EH (cell line): ENCODE measurements at regions not wholly inside any gene's neighbourhood (a gene's known extent, or its start where the extent isn't known, plus 50 kb on each side); places are given as distances from the start of the nearest gene placed in this dataset.
A peak's percentile ranks its signal among the peaks of the same experiment; 100 is the strongest.
"Not testable (repeated sequence)": the region's sequence is repeated elsewhere in the genome, so short reads cannot be mapped to it uniquely, and the experiment has no call there.

ENCODE experiments used
- DNase-seq: peaks from one replicate; pipeline ENCODE4 v3.0.0-alpha.2; 2015; ENCODE audit warnings: low read depth

DNA sequence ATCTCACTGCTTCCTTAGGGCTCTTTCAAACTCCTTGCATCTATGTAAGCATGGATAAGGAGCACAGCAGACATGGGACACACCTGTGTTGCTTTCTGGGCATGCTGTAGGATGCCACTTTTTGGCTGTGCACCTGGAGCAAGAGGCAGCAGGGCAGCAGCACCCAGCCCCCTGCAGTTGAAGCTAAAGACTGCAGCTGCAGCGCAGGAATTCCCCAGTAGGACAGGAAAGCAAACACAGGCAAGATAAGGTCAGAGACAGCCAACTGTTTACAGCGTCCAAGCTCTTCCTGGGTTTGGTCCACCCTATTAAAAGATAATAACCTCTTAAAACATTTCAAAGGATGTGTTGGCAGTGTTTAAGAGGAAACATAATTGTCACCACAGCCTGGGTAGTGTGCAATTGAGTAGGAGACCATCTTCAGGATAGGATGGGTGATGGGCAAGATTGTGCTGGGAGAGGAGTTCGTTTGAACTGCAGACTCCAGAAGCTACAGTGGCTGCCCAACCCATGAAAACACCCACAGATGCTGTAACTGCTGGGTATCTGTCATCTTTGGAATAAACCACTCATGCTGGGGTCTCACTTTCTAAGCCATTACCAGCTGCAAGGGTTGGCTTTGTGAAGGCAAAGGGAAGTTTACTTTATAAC lies 242.3 kb upstream of the PLGLB1 start:
- not testable (repeated sequence) for DNase-seq

DNA sequence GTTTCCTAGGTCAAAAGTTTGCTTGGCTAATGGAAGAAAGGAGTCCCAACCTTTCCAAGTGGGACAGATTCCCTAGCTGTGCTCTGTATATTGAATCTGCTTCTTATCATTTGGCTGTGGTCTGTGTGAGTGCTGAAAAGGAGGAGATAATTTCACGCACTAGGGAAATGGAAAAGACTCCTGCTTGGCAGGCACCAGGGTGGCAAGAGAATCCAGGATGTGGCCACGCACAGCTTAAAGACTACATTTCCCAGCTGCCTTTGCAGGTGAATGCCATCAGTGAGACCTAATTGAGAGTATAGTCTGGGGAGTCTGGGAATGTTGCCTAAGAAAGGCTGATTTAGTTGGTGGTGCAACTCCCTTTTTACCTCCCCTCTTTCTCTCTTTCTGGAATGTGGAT lies 253.5 kb upstream of the PLGLB1 start:
- not testable (repeated sequence) for DNase-seq

DNA sequence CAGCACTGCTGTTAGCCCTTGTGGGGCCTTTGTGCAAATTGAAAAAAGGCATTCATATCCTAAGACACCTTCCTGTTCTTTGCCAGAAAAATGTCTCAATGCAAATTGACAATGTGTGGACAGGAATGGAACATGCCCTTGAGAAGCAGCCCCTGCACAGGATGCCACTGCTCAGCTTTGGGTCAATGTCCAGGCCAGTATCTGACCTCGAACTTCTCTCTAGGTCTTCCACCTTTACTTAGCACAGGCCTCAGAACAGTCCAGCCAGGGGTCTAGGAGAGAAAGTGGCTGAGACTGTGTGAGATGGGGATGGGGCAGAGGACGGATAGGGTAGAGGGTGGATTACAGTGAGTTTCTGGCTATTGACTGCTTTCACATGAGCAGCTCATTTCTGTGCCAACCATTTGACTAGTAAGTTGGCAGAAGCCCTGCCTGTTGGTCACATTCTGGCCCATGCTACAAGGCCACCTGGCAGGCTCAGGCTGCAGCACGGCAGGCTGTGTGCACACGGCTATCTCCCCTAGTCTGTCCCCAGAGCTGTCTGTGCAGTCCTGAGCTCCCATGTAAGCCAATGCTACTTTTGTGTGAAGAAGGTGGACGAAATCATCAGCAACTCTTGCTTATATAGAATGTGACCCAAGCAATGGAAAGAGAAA lies 254.5 kb upstream of the PLGLB1 start:
- DNase-seq: not testable (repeated sequence)

DNA sequence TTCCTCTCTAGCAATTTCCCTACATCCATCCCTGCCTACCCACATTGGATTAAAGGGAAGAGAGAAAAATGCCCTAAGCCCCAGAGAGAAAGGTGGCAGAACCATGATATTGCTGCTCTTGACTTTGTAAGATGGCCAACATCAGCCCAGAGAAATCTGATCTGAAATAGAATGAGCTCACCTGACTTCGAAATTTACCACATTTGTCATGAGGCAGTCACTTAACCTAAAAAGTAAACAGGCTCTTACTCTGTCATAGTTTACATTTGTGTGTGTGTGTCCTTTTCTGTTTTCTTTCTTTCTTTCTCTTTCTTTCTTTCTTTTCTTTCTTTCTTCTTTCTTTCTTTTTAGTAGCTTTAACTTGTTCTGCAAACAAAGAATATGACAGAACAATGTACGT lies 255.0 kb upstream of the PLGLB1 start:
- not testable (repeated sequence) for DNase-seq

DNA sequence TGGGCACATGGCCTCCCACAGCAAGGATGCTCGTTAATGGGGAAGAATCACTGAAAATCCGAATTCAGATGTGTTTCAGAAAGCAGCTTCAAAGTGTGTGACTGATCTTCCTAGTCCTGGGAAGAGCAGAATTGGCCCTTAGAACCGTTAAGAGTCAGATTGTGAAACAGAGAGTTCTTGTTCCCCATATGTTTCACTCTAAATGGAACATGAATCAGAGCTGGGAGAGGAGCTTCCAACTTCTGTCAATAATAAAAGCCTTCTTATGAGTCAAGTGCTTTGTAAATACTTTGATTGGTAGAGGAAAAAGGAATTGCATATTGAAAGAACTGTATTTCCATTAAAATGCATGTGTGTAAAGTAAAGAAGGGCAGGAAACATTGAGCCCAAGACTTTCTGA lies 256.1 kb upstream of the PLGLB1 start:
- DNase-seq: not testable (repeated sequence)

DNA sequence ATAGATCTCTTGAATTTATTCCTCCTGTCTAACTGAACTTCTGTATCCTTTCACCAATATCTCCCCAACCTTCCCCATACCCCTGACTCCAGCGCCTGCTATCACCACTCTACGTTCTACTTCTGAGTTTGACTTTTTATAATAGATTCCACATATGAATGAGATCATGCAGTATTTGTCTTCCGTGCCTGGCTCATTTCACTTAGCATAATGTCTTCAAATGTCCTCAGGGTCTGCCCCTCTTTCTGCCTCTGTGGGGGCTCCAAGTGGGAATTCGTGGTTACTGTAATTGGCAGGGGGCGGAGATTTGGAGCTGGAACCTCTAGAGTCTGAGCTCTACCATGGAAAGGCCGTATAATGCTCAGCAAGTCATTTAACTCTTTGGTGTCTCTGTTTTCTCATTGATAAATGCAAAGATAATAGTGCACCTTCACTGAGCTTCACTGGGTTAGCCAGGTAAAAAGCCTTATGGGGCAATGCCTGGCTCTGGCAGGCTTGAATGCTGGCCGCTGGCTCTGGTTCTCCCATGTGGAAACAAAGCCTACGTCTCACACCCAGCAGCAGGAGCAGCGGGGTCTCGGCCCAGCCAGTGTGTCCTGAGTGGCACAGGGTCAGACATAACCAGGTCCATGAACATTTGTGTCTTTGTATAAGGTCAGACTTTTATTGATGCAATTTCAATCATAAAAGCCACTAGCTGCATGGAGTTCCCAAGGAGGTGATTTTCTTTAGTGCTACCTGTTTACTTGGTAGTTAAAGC lies 259.1 kb upstream of the PLGLB1 start:
- not testable (repeated sequence) for DNase-seq

DNA sequence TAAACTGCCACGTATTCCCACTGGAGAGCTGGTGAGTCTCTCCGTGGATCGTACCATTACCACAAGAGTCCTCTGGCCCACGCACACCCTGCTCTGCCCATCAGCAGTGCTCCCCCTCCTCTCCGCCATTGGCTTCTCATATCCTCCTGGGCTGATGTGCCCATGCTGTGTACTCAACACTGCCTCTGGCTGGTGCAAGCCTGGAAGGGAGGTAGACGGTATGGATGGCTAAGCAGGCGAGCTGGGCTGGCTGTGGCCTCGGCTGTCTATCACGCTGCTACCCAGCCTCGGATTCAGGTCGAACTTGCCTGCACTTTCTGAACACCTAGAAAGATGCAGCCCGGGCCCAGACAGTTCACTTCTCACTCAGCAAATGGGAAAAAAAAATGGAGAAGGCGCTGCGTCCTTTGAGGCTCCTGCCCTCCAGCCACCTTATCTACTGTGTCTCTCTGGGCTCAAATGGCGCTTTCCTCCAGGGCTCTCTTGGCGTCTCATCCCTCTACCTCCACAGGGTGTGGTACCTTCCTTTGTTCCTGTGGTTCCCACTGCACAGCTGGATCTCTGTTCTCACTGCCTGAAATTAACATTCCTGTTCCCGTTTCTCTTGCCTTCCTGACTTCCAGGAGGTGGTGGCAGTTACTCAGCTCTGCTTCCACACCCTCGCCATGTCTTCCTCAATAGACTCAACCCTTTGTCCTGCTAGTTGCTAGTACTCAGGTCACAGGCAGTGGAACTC lies 262.3 kb upstream of the PLGLB1 start:
- DNase-seq: not testable (repeated sequence)

DNA sequence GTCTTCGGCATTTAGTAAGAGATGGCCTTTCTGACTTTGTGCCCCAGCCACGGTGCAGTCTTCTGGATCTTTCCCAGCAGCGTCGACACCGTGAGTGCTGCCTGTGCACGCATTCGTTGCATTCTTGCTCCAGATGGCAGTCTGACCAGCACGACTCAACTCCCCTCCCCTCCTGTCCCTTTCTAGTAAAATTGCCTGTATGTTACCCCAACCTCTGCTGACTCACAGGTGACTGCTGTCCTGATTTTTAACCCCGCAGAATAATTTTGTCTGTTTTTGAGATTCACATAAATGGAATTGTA lies 262.8 kb upstream of the PLGLB1 start:
- DNase-seq: not testable (repeated sequence)

DNA sequence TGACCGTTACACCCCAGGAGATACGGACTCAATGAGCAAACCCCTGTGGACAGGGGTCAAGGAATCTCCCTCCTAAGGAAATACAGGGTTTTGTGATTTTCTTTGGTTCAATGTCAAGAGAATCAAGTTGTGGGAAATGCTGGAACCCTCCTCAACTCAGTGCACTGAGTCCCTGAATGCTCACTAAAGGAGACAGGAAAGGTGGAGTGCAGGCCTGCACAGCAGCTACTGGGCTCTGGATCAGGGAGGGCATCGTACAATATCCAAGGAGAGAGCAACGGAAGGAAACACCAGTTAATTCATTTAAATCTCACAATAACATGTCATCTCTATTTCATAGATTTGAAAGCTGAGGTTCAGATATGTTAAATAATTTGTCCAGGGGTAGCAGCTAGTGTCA lies 263.5 kb upstream of the PLGLB1 start:
- not testable (repeated sequence) for DNase-seq

DNA sequence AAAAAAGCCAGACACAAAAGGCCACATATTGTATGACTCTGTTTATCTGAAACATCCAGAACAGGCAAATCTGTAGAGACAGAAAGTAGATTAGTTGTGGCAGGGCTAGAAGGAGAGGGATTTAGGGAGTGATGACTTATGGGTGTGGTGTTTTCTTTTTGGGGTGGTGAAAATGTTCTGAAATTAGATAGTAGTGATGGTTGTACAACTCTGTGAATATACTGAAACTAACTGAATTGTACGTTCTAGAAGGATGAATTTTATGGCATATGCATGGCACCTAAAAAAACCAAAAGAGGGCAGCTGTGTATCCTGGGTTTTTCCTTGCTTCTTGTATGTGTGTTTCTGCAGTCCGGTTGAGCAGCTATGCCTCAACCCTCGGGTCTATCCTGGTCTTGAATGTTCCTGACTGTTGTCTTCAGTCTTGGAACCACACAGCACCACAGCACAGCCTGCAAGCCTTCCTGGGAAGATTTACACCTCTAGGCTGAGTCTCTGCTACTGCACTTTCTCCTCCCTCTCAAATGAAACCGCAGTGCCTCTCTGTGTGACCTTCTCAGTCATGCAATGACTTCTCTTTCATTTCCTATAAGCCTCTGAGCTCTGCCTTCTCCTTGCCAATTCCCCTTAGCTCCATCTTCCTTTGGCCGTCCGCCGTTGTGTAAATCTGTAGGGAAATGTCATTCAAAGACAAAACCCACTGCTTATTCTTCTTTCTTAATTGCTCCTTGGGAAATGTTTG lies 269.1 kb upstream of the PLGLB1 start:
- peak; percentile 12 for DNase-seq

DNA sequence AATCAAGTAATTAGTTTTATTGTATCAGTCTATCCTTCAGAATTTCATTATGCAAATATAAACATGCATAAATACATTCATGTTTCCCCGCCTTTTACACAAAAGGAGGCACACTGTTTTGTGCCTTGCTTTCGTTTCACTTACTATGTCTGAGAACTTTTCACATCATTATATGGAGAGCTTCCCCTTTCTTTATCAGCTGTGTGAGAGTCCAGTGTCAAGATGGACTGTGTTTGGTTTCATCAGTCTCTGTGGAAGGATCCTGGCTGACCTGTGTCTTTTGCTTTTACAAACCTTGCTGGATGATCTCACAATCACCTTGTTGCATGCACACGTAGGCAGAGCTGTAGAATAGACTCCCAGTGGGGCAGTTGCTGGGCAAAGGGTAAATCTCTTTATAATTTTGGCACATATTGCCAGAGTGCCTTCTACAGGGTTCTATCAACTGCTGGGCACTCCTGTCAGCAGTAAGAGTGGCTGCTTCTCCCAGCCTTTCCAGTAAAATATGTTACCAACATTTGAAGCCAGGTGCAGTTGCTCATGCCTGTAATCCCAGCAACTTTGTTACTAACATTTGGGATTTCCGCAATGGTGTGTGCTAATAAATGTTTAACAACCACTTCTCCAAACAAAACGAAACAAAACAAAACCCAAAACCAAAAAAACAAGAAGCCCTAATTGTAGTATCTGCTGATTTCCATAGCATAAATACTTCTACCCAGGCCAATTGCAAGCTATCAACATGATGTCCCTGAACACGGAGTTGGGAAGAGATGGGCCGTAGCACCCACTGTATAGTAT lies 270.0 kb upstream of the PLGLB1 start:
- DNase-seq: not testable (repeated sequence)

DNA sequence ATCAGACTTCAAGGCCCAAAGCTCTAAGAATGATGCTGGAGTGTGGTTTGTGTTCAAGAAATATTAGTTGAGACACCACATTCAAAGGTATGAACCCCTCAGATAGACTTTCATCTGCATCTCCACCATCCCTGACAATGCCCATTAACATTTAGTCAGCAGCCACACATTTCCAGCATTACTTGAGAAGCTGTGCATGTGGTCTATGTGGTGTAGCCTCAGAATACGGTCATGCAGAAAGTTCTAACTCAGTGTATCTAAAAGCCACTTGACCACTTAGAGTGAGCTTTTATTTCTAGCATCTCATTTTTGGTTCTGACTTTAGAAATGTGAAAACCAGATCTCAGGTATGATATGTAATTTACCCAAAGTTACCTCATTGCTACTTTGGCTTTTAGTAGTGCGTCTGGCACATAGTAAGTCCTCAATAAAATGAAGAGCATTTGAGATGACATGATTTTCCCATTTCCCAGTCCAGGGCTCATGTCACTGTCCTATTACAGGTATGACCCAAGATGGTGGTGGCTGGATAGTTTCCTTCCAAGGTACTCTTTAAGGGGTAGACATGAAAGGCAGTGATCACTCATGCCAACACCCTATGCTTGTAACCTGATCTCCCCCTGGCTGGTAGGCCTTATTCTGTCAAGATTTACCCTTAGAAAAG lies 272.4 kb upstream of the PLGLB1 start:
- DNase-seq: not testable (repeated sequence)

DNA sequence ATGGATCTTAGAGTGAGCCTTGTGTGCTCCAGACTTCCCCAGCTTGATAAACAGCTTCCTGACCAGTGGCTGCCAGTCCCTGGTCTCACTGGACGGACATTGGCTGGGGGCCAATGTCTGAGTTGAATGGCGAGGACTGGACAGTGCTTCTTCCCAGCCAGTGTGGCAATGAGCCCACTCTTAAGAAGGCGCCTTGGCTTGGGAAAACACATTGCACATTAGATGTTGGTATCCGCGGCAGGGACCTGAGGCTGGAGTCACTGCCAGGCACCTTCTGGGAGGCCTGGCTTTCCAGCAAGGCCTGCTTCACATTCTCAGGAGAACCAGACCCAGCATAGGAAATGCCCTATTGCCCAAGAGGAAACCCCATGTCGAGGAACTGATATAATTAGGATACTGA lies 273.5 kb upstream of the PLGLB1 start:
- DNase-seq: not testable (repeated sequence)

DNA sequence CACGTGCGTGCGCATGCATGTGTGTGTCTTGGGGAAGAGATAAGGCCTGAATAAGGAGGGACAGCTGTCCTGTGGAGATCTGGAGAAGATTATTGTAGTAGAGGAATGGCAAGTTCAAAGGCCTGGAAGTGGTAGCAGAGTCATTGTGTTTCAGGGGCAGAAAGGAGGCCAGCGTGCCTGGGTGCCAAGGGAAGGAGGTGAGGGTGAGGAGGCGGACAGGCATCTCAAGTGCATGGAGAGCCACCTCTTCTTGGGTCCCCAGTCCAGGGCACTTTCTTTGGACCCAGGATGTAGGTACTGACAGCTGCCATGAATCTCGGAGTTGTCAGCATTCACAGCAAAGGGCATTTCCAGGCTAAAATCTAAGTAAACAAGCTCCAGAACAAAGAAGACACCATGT lies 279.7 kb upstream of the PLGLB1 start:
- not testable (repeated sequence) for DNase-seq

DNA sequence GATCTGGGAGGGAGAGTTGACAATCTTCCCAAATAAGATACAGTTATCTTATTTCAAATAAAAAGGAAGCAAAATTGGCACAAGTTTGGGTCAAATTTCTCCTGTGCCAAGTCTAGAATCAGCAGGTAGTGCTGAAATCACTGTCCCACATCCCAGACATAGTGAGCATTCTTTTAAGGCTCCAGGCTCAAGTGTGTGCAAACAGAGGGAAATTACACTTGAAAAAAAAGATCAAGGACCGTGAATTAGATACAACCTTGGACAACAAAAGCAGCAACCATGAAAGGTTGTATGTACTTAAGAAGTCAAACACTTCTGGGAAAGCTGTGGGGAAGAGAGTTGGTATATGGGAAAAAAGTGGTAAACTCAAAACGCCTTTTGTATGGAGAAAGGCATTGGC lies 280.2 kb upstream of the PLGLB1 start:
- DNase-seq: not testable (repeated sequence)

DNA sequence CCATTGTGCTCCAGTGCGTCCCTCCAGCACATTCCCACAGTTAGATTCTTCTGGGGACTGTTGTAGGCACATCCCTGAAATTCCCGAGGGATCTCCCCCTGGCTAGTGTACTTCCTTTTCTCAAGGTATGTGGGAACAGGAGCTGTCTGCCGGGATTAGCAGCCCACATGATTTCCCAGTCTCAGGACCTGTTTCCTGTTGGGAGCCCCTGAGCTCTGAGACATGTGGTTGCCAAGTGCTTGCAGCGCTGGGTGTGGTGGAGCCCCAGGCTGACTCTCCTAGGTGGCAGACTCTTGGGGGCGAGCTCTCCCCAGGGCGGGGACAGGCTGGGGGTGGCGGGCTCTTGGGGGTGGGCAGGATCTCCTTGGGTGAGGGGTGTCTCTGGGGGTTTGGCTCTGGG lies 287.0 kb upstream of the PLGLB1 start:
- not testable (repeated sequence) for DNase-seq

DNA sequence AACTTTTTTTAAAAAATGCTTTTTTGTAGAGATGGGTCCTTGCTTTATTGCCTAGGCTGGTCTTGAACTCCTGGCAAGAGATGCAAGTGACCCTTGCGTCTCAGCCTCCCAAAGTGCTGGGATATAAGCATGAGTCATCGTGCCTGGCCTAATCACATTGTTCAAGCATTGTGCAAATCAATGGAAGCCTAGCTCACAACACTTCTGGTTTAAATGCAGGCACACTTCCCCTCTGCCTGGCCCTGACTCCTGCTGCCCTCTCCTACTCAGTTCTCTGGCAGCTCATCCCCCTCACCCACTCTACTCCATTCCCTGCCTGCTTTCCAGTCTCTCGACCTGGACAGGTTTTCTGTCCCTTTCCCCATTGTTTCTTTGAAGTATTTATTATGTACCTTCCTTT lies 288.1 kb upstream of the PLGLB1 start:
- DNase-seq: not testable (repeated sequence)

DNA sequence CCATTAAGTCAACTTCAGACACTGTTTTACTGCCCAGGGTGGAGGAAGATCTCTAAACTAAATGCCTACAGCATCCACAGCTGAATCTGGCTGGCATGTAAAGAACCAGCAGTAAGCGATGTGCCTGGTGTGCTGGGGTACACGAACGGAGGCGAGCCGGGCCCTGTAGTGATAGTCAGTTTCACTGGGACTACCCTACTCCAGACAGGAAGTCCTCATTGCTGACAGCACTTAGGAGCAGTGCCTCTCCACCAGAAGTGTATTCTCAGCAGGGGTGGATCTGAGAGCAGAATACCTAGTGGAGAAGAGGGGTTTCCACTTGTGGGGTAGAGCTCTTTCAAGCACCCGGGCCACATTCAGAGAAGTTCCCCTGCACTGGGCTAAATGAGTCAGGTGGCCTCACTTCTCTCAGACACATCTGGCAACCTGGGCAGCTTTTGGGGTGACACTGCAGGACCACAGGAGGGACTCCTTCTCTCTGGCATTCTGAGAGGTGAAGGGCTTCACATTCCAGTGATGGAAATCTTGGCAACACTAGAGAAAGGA lies 290.3 kb upstream of the PLGLB1 start:
- not testable (repeated sequence) for DNase-seq

DNA sequence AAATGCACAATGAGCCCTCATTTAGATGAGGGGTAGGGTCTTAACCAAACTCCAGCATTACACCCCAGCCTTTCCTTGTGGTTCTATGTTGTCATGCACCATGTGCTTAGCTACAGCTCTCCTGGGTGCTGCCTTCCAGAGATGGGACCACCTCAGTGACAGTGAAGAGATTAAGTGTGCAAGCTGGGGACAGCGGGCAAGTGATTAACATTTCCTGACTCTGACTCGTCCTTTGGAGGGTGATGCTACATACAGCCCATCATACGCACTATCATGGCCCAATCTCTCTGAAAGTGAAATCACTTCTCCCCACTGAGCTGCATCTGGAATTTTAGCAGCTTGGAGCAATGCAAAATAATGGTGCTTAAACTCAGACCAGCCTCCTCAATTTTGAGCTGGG lies 293.0 kb upstream of the PLGLB1 start:
- peak; percentile 5 for DNase-seq
